Left lung (tissue), 4 donors: ENCODE measurements at regions not wholly inside any gene's neighbourhood (a gene's known extent, or its start where the extent isn't known, plus 50 kb on each side); places are given as distances from the start of the nearest gene placed in this dataset.

ENCODE experiments used
- ATAC-seq: fragments of 200-7000 bp; cut with Tn5 transposase; one replicate; pipeline ENCODE4 v1.9.1; 2020; ENCODE audit warnings: moderate library complexity
- DNase-seq, 4 donors: peaks; one replicate each; pipeline ENCODE4 v3.0.0-alpha.2; 2013 to 2020
- H3K27ac ChIP-seq, 2 donors: fragments of 200-600 bp; sonication (generic) in 1 of 2; one replicate each; pipeline versions ENCODE4 v1.5.0 to v1.8.0; 2020 to 2021
- H3K27me3 ChIP-seq, 2 donors: fragments of 200-600 bp; sonication (generic) in 1 of 2; one replicate each; pipeline versions ENCODE4 v1.5.0 to v1.8.0; 2020 to 2021
- H3K36me3 ChIP-seq, 2 donors: fragments of 200-600 bp; sonication (generic) in 1 of 2; one replicate each; pipeline versions ENCODE4 v1.5.0 to v1.8.0; 2020 to 2021
- H3K4me1 ChIP-seq, 2 donors: fragments of 200-600 bp; one replicate each; pipeline ENCODE4 v1.8.0; 2021
- H3K4me3 ChIP-seq, 2 donors: fragments of 200-600 bp; sonication (generic) in 1 of 2; one replicate each; pipeline versions ENCODE4 v1.5.0 to v1.8.0; 2020 to 2021; ENCODE audit warnings: mild to moderate bottlenecking in 1 of 2
- H3K9me3 ChIP-seq, 2 donors: fragments of 200-600 bp; sonication (generic) in 1 of 2; one replicate each; pipeline versions ENCODE4 v1.5.0 to v1.8.0; 2020 to 2021
- CTCF ChIP-seq, 2 donors: fragments of 200-600 bp; sonication (generic) in 1 of 2; IDR thresholded peaks; one replicate each; pipeline versions ENCODE4 v1.5.0 to v1.8.0; 2021; ENCODE audit warnings: antibody characterized with exemption in 2 of 2
- intact Hi-C, 2 donors: fragments of 100-400 bp; cut with DNase I; formaldehyde crosslinking; loops; one replicate each; pipeline versions ENCODE4 v1.11.2 to v1.14.2; 2022
- donor health status: DM: no; HTN: yes; CAD: no.
- donor health status: DM: no; HTN: no; CAD: no.

GRCh38 chr2:57080035-57080434 lies 896.2 kb downstream of the CCDC85A start:
- no peaks in the 10 kb centered on the region for H3K36me3 ChIP-seq
- H3K27ac ChIP-seq, result no peak overlapping the region
- peaks cover 0 to 13% of the 10 kb centered on the region in 2 donors for H3K9me3 ChIP-seq
- intact Hi-C loops, result no loop called here
- ATAC-seq (no peak), DNase-seq (no peak)
- H3K4me1 ChIP-seq, result no peaks in the 10 kb centered on the region
- H3K27me3 ChIP-seq, result no peaks in the 10 kb centered on the region
- no peak overlapping the region for H3K4me3 ChIP-seq
- TF ChIP-seq CTCF (IDR thresholded peaks at IDR 0.05), result no peak

GRCh38 chr2:57084697-57085281 lies 901.0 kb downstream of the CCDC85A start:
- intact Hi-C loops, result no loop called here
- no peak overlapping the region for H3K27ac ChIP-seq
- ATAC-seq (no peak), DNase-seq (peak in 1 of 4 donors; percentile 63)
- no peaks in the 10 kb centered on the region for H3K27me3 ChIP-seq
- H3K36me3 ChIP-seq, result no peaks in the 10 kb centered on the region
- H3K4me1 ChIP-seq, result no peaks in the 10 kb centered on the region
- no peak for TF ChIP-seq CTCF (IDR thresholded peaks at IDR 0.05)
- H3K4me3 ChIP-seq, result no peak overlapping the region
- H3K9me3 ChIP-seq, result peaks cover 0 to 13% of the 10 kb centered on the region in 2 donors

- no peak for TF ChIP-seq CTCF (IDR thresholded peaks at IDR 0.05)
- Histone ChIP-seq H3K27me3 (no peaks in the 10 kb centered on the region), H3K36me3 (no peaks in the 10 kb centered on the region), H3K9me3 (peaks cover 0 to 44% of the 10 kb centered on the region in 2 donors), H3K27ac (no peak overlapping the region), H3K4me3 (no peak overlapping the region), H3K4me1 (no peaks in the 10 kb centered on the region)
- ATAC-seq (no peak), DNase-seq (no peak)
- intact Hi-C loops, result no loop called here
Observed at GRCh38 chr2:57093020-57093419, 909.2 kb downstream of the CCDC85A start.

GRCh38 chr2:57097855-57098254 lies 914.1 kb downstream of the CCDC85A start:
- Histone ChIP-seq H3K4me3 (no peak overlapping the region), H3K4me1 (no peaks in the 10 kb centered on the region), H3K36me3 (no peaks in the 10 kb centered on the region), H3K9me3 (peaks cover 0 to 51% of the 10 kb centered on the region in 2 donors), H3K27me3 (no peaks in the 10 kb centered on the region), H3K27ac (no peak overlapping the region)
- intact Hi-C loops, result no loop called here
- no peak for DNase-seq
- no peak for TF ChIP-seq CTCF (IDR thresholded peaks at IDR 0.05)
- ATAC-seq, result no peak

GRCh38 chr2:57100436-57100835 lies 916.6 kb downstream of the CCDC85A start:
- Histone ChIP-seq H3K27me3 (no peaks in the 10 kb centered on the region), H3K9me3 (peaks cover 0 to 26% of the 10 kb centered on the region in 2 donors), H3K4me3 (no peak overlapping the region), H3K36me3 (no peaks in the 10 kb centered on the region), H3K27ac (no peak overlapping the region), H3K4me1 (no peaks in the 10 kb centered on the region)
- intact Hi-C loops, result no loop called here
- DNase-seq (no peak), ATAC-seq (no peak)
- TF ChIP-seq CTCF (IDR thresholded peaks at IDR 0.05), result no peak
